Naive thymus-derived CD4-positive, alpha-beta T cell (primary cell): ENCODE measurements at regions not wholly inside any gene's neighbourhood (a gene's known extent, or its start where the extent isn't known, plus 50 kb on each side); places are given as distances from the start of the nearest gene placed in this dataset.

Experiments used
- ATAC-seq: fragments of 150-1000 bp; cut with Tn5 transposase; 2 replicates; pipeline ENCODE4 v1.10.0; 2021; ENCODE audit warnings: mild to moderate bottlenecking, moderate library complexity
- CTCF ChIA-PET: fragments of 350-600 bp; sonication (Branson Sonifier 250); formaldehyde crosslinking; loops from one replicate; lab custom pipeline; 2021; ENCODE audit warnings: antibody characterized with exemption; lab: Charles Lee
- POLR2A ChIA-PET: fragments of 350-600 bp; sonication (Branson Sonifier 250); formaldehyde crosslinking; loops from one replicate; lab custom pipeline; 2021; ENCODE audit warnings: antibody characterized with exemption, inconsistent platforms; lab: Charles Lee
- DNase-seq, 9 donors: peaks; one replicate each; pipeline versions ENCODE4 v3.0.0 to v3.0.0-alpha.2; 2020 to 2022; ENCODE audit warnings: mixed read lengths in 1 of 9
- H3K27ac ChIP-seq: one replicate; pipeline ENCODE4 v1.7.0; 2013; ENCODE audit warnings: mild to moderate bottlenecking, low read depth, low read length, moderate library complexity
- H3K27me3 ChIP-seq, 2 donors: one replicate each; pipeline ENCODE4 v1.7.0; 2013; ENCODE audit warnings: low read length in 2 of 2, mild to moderate bottlenecking in 2 of 2, moderate library complexity in 2 of 2; ENCODE audit not compliant: control insufficient read depth in 2 of 2, insufficient read depth in 2 of 2
- H3K36me3 ChIP-seq, 3 experiments: 1 replicate in 2 of 3; 2 replicates in 1 of 3; pipeline ENCODE4 v1.7.0; 2013; ENCODE audit warnings: low read length in 3 of 3, mild to moderate bottlenecking in 3 of 3, moderate library complexity in 1 of 3; ENCODE audit not compliant: insufficient read depth in 3 of 3, control insufficient read depth in 2 of 3
- H3K4me1 ChIP-seq, 2 donors: one replicate each; pipeline ENCODE4 v1.7.0; 2013; ENCODE audit warnings: low read length in 2 of 2, mild to moderate bottlenecking in 2 of 2, moderate library complexity in 1 of 2; ENCODE audit not compliant: control insufficient read depth in 2 of 2, insufficient read depth in 2 of 2
- H3K4me3 ChIP-seq: 2 replicates; pipeline ENCODE4 v1.7.0; 2013; ENCODE audit warnings: mild to moderate bottlenecking, low read length
- H3K9me3 ChIP-seq, 3 experiments: 1 replicate in 2 of 3; 2 replicates in 1 of 3; pipeline ENCODE4 v1.7.0; 2013; ENCODE audit warnings: low read length in 3 of 3; ENCODE audit not compliant: control insufficient read depth in 2 of 3
- H3K27ac Mint-ChIP-seq, 9 donors: one replicate each; pipeline ENCODE4 v1.8.0; 2020 to 2022; ENCODE audit warnings: mixed read lengths in 9 of 9, mild to moderate bottlenecking in 8 of 9, moderate library complexity in 5 of 9, inconsistent platforms in 2 of 9
- H3K27me3 Mint-ChIP-seq, 5 donors: one replicate each; pipeline ENCODE4 v1.8.0; 2021 to 2022; ENCODE audit warnings: mixed read lengths in 5 of 5, mild to moderate bottlenecking in 1 of 5
- H3K36me3 Mint-ChIP-seq, 5 donors: one replicate each; pipeline ENCODE4 v1.8.0; 2020 to 2022; ENCODE audit warnings: mixed read lengths in 5 of 5, mild to moderate bottlenecking in 3 of 5, inconsistent platforms in 1 of 5
- H3K4me1 Mint-ChIP-seq, 7 donors: one replicate each; pipeline ENCODE4 v1.8.0; 2020 to 2022; ENCODE audit warnings: mixed read lengths in 7 of 7, mild to moderate bottlenecking in 3 of 7, inconsistent platforms in 1 of 7
- H3K4me3 Mint-ChIP-seq, 10 donors: one replicate each; pipeline ENCODE4 v1.8.0; 2020 to 2022; ENCODE audit warnings: mild to moderate bottlenecking in 10 of 10, mixed read lengths in 10 of 10, moderate library complexity in 6 of 10, inconsistent platforms in 2 of 10
- H3K9me3 Mint-ChIP-seq, 11 donors: one replicate each; pipeline ENCODE4 v1.8.0; 2020 to 2022; ENCODE audit warnings: mixed read lengths in 11 of 11, mild to moderate bottlenecking in 4 of 11, inconsistent platforms in 1 of 11, moderate library complexity in 1 of 11
- intact Hi-C, 2 donors: fragments of 100-400 bp; cut with micrococcal nuclease; formaldehyde crosslinking; loops; one replicate each; pipeline ENCODE4 v1.15.1; 2023

GRCh38 chr13:61648547-61648946 is 232.9 kb upstream of the PCDH20 start:
- no peak overlapping the region for H3K27ac ChIP-seq
- H3K27me3 ChIP-seq = no peaks in the 10 kb centered on the region
- H3K9me3 ChIP-seq = no peaks in the 10 kb centered on the region
- peaks cover 0 to 38% (median 10%) of the 10 kb centered on the region in 11 donors for H3K9me3 Mint-ChIP-seq
- ATAC-seq (no peak), DNase-seq (no peak)
- no peaks in the 10 kb centered on the region for H3K4me1 ChIP-seq
- intact Hi-C loops = no loop called here
- H3K36me3 Mint-ChIP-seq = no peaks in the 10 kb centered on the region
- H3K4me3 Mint-ChIP-seq = no peak overlapping the region
- no peak overlapping the region for H3K4me3 ChIP-seq
- no peaks in the 10 kb centered on the region for H3K36me3 ChIP-seq
- no peaks in the 10 kb centered on the region for H3K4me1 Mint-ChIP-seq
- ChIA-PET CTCF (no interaction called here), POLR2A (no interaction called here)
- no peaks in the 10 kb centered on the region for H3K27me3 Mint-ChIP-seq
- H3K27ac Mint-ChIP-seq = no peak overlapping the region

- ATAC-seq (no peak), DNase-seq (no peak)
- Histone ChIP-seq H3K4me3 (no peak overlapping the region), H3K4me1 (no peaks in the 10 kb centered on the region), H3K9me3 (peaks cover 0 to 3% (median 0%) of the 10 kb centered on the region in 3 experiments), H3K27ac (no peak overlapping the region), H3K36me3 (no peaks in the 10 kb centered on the region), H3K27me3 (no peaks in the 10 kb centered on the region)
- Mint-ChIP-seq H3K4me3 (no peak overlapping the region), H3K27ac (no peak overlapping the region), H3K27me3 (no peaks in the 10 kb centered on the region), H3K4me1 (no peaks in the 10 kb centered on the region), H3K36me3 (no peaks in the 10 kb centered on the region), H3K9me3 (peaks cover 0 to 22% (median 12%) of the 10 kb centered on the region in 11 donors)
- ChIA-PET CTCF (no interaction called here), POLR2A (no interaction called here)
- intact Hi-C loops = no loop called here
Observed at GRCh38 chr13:61612192-61612591, 196.5 kb upstream of the PCDH20 start.

- H3K27me3 ChIP-seq = no peaks in the 10 kb centered on the region
- no peak overlapping the region for H3K4me3 ChIP-seq
- no peaks in the 10 kb centered on the region for H3K4me1 ChIP-seq
- intact Hi-C loops = no loop called here
- POLR2A ChIA-PET = no interaction called here
- H3K36me3 ChIP-seq = no peaks in the 10 kb centered on the region
- no peaks in the 10 kb centered on the region for H3K4me1 Mint-ChIP-seq
- H3K36me3 Mint-ChIP-seq = no peaks in the 10 kb centered on the region
- H3K27me3 Mint-ChIP-seq = no peaks in the 10 kb centered on the region
- H3K4me3 Mint-ChIP-seq = no peak overlapping the region
- DNase-seq (no peak), ATAC-seq (no peak)
- H3K27ac ChIP-seq = no peak overlapping the region
- H3K9me3 Mint-ChIP-seq = peaks cover 4 to 41% (median 12%) of the 10 kb centered on the region in 11 donors
- CTCF ChIA-PET = no interaction called here
- H3K27ac Mint-ChIP-seq = no peak overlapping the region
- peaks cover 0 to 3% (median 0%) of the 10 kb centered on the region in 3 experiments for H3K9me3 ChIP-seq
Observed at GRCh38 chr13:61608138-61608537, 192.5 kb upstream of the PCDH20 start.

GRCh38 chr13:61600360-61601033 is 184.8 kb upstream of the PCDH20 start:
- Histone ChIP-seq H3K4me3 (no peak overlapping the region), H3K4me1 (no peaks in the 10 kb centered on the region), H3K9me3 (no peaks in the 10 kb centered on the region), H3K36me3 (no peaks in the 10 kb centered on the region), H3K27ac (no peak overlapping the region), H3K27me3 (no peaks in the 10 kb centered on the region)
- ChIA-PET POLR2A (no interaction called here), CTCF (no interaction called here)
- intact Hi-C loops = no loop called here
- H3K4me1 Mint-ChIP-seq = no peaks in the 10 kb centered on the region
- H3K9me3 Mint-ChIP-seq = peaks cover 0 to 25% (median 7%) of the 10 kb centered on the region in 11 donors
- H3K36me3 Mint-ChIP-seq = no peaks in the 10 kb centered on the region
- DNase-seq = no peak
- H3K27me3 Mint-ChIP-seq = no peaks in the 10 kb centered on the region
- no peak overlapping the region for H3K4me3 Mint-ChIP-seq
- no peak overlapping the region for H3K27ac Mint-ChIP-seq
- ATAC-seq = no peak

GRCh38 chr13:61592489-61592888 is 176.8 kb upstream of the PCDH20 start:
- peaks cover 0 to 11% (median 1%) of the 10 kb centered on the region in 11 donors for H3K9me3 Mint-ChIP-seq
- POLR2A ChIA-PET = no interaction called here
- no peak overlapping the region for H3K4me3 Mint-ChIP-seq
- H3K27me3 Mint-ChIP-seq = no peaks in the 10 kb centered on the region
- no peaks in the 10 kb centered on the region for H3K36me3 ChIP-seq
- intact Hi-C loops = no loop called here
- H3K27ac ChIP-seq = no peak overlapping the region
- H3K9me3 ChIP-seq = no peaks in the 10 kb centered on the region
- no peak for DNase-seq
- no peaks in the 10 kb centered on the region for H3K27me3 ChIP-seq
- CTCF ChIA-PET = no interaction called here
- no peaks in the 10 kb centered on the region for H3K4me1 ChIP-seq
- no peak overlapping the region for H3K27ac Mint-ChIP-seq
- no peaks in the 10 kb centered on the region for H3K4me1 Mint-ChIP-seq
- no peaks in the 10 kb centered on the region for H3K36me3 Mint-ChIP-seq
- ATAC-seq = no peak
- H3K4me3 ChIP-seq = no peak overlapping the region

- H3K4me3 ChIP-seq = no peak overlapping the region
- no peaks in the 10 kb centered on the region for H3K36me3 ChIP-seq
- Mint-ChIP-seq H3K4me3 (no peak overlapping the region), H3K27me3 (no peaks in the 10 kb centered on the region), H3K9me3 (peaks cover 0 to 17% (median 4%) of the 10 kb centered on the region in 11 donors), H3K27ac (no peak overlapping the region), H3K36me3 (no peaks in the 10 kb centered on the region), H3K4me1 (no peaks in the 10 kb centered on the region)
- DNase-seq (no peak), ATAC-seq (no peak)
- POLR2A ChIA-PET = no interaction called here
- CTCF ChIA-PET = no interaction called here
- no peak overlapping the region for H3K27ac ChIP-seq
- intact Hi-C loops = no loop called here
- H3K27me3 ChIP-seq = no peaks in the 10 kb centered on the region
- no peaks in the 10 kb centered on the region for H3K4me1 ChIP-seq
- H3K9me3 ChIP-seq = no peaks in the 10 kb centered on the region
Observed at GRCh38 chr13:61575973-61576372, 160.3 kb upstream of the PCDH20 start.

- no peak overlapping the region for H3K27ac Mint-ChIP-seq
Observed at GRCh38 chr13:61563645-61564044, 148.0 kb upstream of the PCDH20 start.

More at GRCh38 chr13:61563645-61564044, 148.0 kb upstream of the PCDH20 start:
- Histone ChIP-seq H3K27ac (no peak overlapping the region), H3K9me3 (no peaks in the 10 kb centered on the region), H3K4me1 (no peaks in the 10 kb centered on the region), H3K4me3 (no peak overlapping the region), H3K36me3 (no peaks in the 10 kb centered on the region), H3K27me3 (no peaks in the 10 kb centered on the region)
- Mint-ChIP-seq H3K9me3 (peaks cover 0 to 15% (median 5%) of the 10 kb centered on the region in 11 donors), H3K27me3 (no peaks in the 10 kb centered on the region), H3K4me1 (no peaks in the 10 kb centered on the region), H3K36me3 (no peaks in the 10 kb centered on the region), H3K4me3 (no peak overlapping the region)
- DNase-seq = no peak
- ChIA-PET POLR2A (no interaction called here), CTCF (no interaction called here)
- no peak for ATAC-seq
- intact Hi-C loops = no loop called here
